ENCODE measurements at regions not wholly inside any gene's neighbourhood (a gene's known extent, or its start where the extent isn't known, plus 50 kb on each side); places are given as distances from the start of the nearest gene placed in this dataset.
"Not testable (repeated sequence)": the region's sequence is repeated elsewhere in the genome, so short reads cannot be mapped to it uniquely, and the experiment has no call there.

GRCh38 chr15:44817797-44818196 is 81.5 kb downstream of the TRIM69 start:
- DNase-seq = not testable (repeated sequence)

DNA sequence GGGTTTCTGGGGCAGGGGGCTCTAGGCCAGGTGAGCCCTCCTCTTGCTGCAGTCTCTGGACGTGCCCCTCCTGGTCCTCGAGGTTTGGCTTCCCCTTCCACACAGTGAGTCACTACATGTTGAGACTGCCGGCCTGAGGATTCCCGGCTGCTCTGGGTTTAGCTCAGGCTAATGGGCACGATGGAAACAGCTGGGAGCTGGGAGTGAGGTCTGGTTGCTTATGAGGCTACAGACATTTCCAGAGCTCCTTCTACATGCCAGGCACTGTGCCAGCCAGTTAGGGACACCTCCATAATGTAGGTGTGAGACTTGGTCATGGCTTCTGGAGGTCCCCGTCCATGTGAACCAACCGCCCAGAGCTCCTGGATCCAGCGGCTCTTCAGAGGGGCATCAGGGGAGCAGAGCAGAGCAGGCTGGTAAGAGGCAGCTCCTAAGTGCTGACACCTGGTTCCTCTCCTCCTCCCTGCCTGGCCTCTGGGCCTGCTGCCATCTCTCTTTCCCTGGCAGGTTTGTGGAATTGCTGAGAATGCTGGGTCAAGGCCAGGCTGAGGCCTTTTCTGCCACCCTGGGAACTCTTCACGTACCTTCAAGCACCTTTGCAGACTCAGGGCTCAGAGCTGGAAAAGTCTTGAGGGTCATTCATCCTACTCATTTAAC is 83.1 kb downstream of the TRIM69 start:
- DNase-seq = not testable (repeated sequence)

DNA sequence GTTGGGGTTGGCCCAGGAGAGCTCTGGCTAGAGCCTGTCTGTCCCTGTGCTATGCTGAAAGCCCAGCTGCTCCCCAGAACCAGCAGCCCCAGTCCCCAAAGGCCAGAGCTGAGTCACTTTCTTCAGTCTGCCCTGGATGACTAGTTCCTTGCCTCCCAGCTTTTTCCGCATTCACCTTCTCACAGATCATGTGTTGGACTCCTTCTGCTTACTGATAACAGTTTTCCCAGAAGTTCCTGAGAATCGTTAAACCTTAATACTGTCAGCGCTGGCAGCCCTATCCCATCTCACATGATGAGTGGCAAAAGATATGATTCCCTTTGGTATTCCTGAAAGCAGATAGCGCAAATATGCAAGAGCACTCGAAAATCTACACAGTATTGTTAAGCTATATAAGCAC is 84.2 kb downstream of the TRIM69 start:
- not testable (repeated sequence) for DNase-seq

GRCh38 chr15:44820967-44821366 is 84.6 kb downstream of the TRIM69 start:
- not testable (repeated sequence) for DNase-seq

DNA sequence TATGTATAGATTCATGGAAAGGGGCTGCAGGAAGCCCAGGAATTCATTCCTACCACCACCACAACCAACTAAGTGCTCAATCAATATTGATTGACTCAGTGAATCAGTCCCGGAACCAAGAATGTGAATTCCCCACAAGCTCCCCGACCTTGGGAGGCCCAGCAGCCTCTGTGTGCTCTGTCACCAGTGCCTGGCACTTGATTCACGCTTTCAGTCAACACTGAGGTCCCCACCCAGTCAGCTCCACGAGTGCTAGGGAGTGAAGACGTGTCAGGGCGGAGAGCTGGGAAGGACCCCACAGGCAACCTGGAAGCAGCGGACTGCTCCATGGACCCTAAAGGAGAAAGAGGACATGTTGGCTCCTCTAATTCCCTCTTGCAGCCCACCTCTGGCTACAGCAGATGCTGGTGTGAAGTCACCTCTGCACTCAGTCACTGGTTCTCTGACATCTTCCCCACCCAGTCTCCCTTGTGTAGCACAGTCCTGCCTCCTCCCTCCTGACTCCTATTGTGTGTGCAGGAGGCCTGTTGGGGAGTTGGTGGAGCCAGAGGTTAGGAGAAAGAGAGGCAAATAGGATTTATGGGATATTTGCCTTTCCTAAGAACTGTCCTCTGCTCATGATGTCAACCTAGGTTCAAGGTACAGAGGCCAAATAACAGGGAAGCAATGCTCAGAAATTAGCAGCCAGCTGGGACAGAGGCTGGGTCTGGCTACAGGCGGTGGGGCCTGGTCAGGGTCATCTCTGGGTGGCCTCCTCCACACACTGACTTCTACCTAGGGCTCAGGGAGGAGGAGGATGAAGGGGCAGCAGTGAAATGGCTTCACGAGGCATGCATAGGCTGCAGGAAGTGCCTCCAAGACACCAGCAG is 88.2 kb downstream of the TRIM69 start:
- not testable (repeated sequence) for DNase-seq

GRCh38 chr15:44826583-44826982 is 90.3 kb downstream of the TRIM69 start:
- not testable (repeated sequence) for DNase-seq

GRCh38 chr15:44828229-44828914 is 92.0 kb downstream of the TRIM69 start:
- DNase-seq = not testable (repeated sequence)

DNA sequence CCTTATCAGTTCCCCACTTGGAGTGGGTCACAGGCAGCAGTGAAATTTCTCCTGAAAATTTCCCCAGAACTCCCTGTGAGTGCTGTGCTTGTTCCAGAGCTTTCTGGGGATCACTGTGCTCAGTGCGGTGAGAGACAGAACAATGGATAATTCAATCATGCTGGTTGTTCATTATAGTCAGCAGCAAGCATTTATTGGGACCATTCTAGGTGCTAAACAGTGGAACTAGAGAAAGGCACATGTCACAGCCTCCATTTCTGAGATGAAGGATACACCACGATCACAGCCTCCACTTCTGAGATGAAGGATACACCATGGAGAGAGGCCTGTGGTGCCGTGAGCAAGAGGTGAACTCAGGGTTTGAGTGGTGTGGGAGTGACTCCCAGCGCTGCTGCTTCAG is 92.8 kb downstream of the TRIM69 start:
- DNase-seq = not testable (repeated sequence)

DNA sequence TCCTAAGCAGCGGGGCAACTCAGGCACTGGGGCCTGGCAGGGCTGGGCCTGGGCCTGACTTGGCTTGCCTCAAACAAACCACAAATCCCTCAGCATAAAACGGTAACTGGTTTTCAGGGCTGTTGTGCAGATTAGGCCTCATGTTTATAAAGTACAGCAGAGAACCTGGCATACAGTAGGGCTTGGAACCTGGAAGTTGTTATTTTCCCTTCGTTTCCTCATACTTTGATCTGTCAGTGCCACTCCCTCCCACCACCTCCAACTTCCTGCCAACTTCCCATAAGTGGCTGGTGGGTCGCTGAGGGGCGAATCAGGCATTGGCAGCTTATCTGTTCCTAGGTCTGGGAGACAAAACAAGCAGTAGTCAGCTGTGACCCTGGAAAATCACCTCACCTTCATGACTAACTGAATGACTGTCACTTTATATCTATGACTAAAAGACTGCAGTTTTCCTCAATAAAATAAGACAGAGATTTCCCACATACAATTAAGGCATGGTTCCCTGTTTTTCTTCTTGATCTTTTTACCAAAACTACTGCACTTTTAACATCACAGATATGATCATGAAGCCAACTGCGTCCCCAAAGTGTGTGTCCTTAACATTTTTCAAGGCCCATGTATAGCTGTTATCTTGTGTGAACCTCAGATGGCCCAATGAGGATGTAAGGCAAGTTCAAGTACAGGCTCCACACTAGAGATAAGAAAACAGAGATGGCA is 94.5 kb downstream of the TRIM69 start:
- peak; percentile 9 to 30 for DNase-seq

GRCh38 chr15:44831409-44831741 is 95.0 kb downstream of the TRIM69 start:
- DNase-seq = not testable (repeated sequence)

- DNase-seq = not testable (repeated sequence)
Measured at GRCh38 chr15:44832133-44832532, 95.8 kb downstream of the TRIM69 start.

- DNase-seq = not testable (repeated sequence)
Measured at GRCh38 chr15:44833081-44833480, 96.8 kb downstream of the TRIM69 start.

DNA sequence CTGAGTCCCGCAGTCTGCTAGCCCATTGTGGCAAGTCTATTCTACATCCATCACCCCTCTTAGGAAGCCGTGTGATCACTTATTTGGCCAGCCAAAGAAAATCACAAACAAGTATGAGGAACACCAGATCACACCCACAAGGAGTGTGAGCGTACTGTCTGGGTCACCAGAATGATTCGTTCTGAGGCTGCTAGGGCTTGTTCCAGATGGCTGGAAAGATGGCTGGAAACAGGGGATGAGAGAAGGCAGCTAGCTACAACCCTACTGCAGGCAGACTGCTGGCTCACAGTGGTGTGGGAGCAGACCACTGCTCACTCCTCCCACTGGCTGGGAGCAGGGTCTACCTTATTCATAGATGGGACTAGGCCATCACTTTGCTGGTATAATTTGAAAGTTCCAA is 97.4 kb downstream of the TRIM69 start:
- not testable (repeated sequence) for DNase-seq

DNA sequence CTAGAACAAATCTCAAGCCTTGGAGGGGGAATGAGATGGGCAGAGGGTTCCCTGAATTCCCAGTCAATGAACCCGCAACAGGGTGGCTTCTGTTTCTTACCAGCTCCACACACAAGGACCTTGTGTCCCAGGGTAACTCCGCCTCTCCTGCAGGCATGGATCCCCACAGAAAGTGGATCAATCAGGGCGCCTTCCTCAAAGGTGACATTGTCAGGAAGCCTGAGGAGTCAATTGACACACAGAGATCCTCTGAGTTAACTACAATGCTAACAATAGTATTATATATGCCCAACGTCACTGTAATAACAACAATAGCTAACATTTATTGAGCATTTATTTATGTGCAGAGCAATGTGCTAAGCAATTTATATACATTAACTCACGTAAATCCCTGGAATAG is 98.8 kb downstream of the TRIM69 start:
- DNase-seq = not testable (repeated sequence)

DNA sequence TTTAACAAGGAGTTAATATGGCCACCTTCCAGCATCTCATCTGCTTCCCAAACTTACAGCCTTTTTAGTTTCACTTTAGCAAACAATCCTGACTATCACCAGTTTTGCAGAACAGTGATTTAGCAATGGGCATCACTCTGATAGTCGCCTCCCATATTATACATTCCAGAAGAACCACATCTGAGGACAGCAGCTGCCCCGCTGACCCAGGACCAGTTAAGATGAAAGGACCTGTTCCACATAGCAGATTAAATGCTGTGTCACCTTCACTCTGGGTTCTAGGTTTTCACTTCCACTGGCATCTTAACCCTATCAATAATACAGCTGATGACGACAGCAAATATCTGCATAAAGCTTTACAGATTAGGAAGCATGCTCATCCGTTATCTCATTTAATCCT is 99.8 kb downstream of the TRIM69 start:
- no peak for DNase-seq

- DNase-seq = peak in 1 of 2 donors; percentile 18
Measured at GRCh38 chr15:44838929-44839328, 102.6 kb downstream of the TRIM69 start.

DNA sequence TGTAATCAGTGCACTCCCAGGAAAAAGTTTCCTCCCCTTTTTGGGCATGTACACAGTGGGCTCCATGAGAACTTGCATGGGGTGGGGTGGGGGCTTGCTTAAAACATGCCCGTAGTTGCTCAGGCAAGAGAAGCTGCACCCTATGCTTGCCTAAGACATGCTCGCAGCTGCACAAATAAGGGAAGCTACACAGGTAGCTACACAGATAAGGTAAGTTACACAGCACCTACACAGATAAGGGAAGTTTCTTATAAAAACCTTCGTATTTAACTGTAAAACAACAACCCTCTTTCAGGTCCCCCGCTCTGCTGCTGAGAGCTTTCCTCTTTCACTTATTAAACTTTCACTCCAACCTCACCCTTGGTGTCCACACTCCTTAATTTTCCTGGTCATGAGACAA is 105.4 kb downstream of the TRIM69 start:
- DNase-seq = not testable (repeated sequence)

GRCh38 chr15:44842883-44843282 is 106.6 kb downstream of the TRIM69 start:
- not testable (repeated sequence) for DNase-seq

DNA sequence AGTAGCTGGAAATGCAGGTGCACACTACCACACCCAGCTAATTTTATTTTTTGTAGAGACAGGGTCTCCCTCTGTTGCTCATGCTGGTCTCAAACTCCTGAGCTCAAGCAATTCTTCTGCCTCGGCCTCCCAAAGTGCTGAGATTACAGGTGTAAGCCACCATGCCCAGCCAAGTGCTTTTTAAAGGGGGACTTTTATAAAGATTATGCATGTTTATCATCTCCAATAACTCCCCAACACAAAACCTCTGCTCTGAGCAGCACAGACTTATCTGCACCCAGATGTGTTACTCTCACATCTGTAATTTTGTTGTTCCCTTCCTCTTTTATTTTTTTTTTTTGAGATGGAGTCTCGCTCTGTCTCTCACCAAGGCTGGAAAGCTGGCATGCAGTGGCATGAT is 108.6 kb downstream of the TRIM69 start:
- not testable (repeated sequence) for DNase-seq

- DNase-seq = not testable (repeated sequence)
Measured at GRCh38 chr15:44846156-44846555, 109.8 kb downstream of the TRIM69 start.

DNA sequence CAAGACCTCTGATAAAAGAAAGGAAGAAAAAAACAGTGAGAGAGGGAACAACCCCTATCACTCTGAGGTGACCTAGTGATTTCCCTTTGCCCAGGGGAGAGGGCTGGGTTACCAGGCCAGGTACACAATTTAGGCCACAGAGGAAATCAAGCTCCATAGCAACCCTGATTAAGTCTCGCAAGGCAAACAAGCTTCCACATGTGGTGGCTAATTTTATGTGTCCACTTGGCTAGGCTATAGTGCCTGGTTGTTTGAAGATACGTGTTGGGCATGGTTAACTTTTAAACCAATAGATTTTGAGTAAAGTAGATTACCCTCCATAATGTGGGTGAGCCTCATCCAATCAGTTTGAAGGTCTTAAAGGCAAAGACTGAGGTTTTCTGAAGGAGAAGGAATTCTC is 108.9 kb upstream of the TERB2 start:
- not testable (repeated sequence) for DNase-seq

DNA sequence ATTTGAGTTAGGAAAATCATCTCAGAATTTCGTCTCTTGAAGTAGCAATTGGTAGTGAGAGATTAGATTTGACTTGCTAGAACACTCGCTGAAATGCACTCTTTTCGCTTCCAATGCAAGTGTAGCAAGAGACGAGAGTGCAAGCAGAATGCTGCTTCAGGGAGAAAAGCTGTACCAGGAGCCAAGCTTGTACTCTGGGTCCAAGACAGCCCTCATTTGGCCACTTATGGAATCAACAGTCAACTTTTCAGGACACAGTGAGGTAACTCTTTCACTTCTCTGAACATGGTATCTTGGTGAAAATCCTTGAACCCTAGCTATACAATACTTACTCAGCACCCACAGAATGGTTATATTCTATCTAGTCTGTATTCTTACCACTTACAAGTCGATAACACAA is 107.6 kb upstream of the TERB2 start:
- not testable (repeated sequence) for DNase-seq
